Neural cell (in vitro differentiated cells): ENCODE measurements at regions not wholly inside any gene's neighbourhood (a gene's known extent, or its start where the extent isn't known, plus 50 kb on each side); places are given as distances from the start of the nearest gene placed in this dataset.

Source experiments
- CTCF ChIP-seq: fragments of 450-650 bp; IDR thresholded peaks from 2 replicates; pipeline ENCODE4 v1.5.1; 2014; ENCODE audit warnings: antibody characterized with exemption, mild to moderate bottlenecking, moderate library complexity; ENCODE audit not compliant: poor library complexity, severe bottlenecking
- POLR2AphosphoS5 ChIP-seq: IDR thresholded peaks from 2 replicates; pipeline ENCODE4 v1.6.1; 2012

GRCh38 chr22:49549256-49550140 is 278.2 kb downstream of the BRD1 start:
- no peak for TF ChIP-seq POLR2AphosphoS5
- no peak for TF ChIP-seq CTCF
